BJ (cell line): ENCODE measurements at regions not wholly inside any gene's neighbourhood (a gene's known extent, or its start where the extent isn't known, plus 50 kb on each side); places are given as distances from the start of the nearest gene placed in this dataset.

Experiments used
- CTCF ChIA-PET: fragments of 350-600 bp; formaldehyde crosslinking; extraction: SDS; loops from one replicate; lab custom pipeline; 2021; ENCODE audit warnings: antibody characterized with exemption, inconsistent platforms; lab: Yijun Ruan, JAX
- POLR2A ChIA-PET: fragments of 300-600 bp; sonication (Branson Sonifier 250); formaldehyde crosslinking; extraction: SDS; loops from one replicate; lab custom pipeline; 2021; ENCODE audit warnings: antibody characterized with exemption; lab: Charles Lee
- DNase-seq: peaks from one replicate; pipeline ENCODE4 v3.0.0-alpha.2; 2011; ENCODE audit warnings: low read depth
- H3K27me3 ChIP-seq: 2 replicates; pipeline ENCODE4 v1.6.0; 2011; ENCODE audit warnings: low read length; ENCODE audit not compliant: control insufficient read depth, insufficient read depth
- H3K36me3 ChIP-seq: 2 replicates; pipeline ENCODE4 v1.5.1; 2011; ENCODE audit warnings: low read length; ENCODE audit not compliant: control insufficient read depth, insufficient read depth
- H3K4me3 ChIP-seq: 2 replicates; pipeline ENCODE4 v1.5.1; 2011; ENCODE audit warnings: low read depth, mild to moderate bottlenecking, control low read depth, low read length
- TF ChIP-seq, protein P1 (sequence below): IDR thresholded peaks from 2 replicates; pipeline ENCODE4 v1.5.1; 2011; ENCODE audit warnings: low read depth, mild to moderate bottlenecking, control low read depth, inconsistent platforms, low read length, moderate library complexity; ENCODE audit not compliant: insufficient read depth

DNA sequence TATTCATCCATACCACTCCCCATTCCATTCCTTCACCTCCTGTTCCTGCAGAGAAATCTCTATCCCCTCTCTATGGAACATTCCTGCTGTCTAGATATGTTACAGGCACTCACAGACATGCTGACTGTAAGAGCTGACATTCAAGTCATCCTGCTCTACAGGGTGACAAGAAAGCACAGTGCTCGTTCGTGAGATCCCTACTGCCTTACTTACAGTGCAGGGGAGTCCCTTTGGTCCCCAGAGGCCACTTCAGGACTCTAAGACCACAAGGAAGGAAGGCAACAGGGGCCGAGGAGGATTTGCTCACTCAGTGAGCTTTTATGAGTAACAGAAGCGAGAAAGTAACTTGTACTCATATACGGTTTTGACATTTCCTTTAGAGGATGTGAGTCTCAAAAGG is 110.5 kb downstream of the GAS1 start:
- DNase-seq: no peak
- no peaks in the 10 kb centered on the region for H3K27me3 ChIP-seq
- no peaks in the 10 kb centered on the region for H3K36me3 ChIP-seq
- POLR2A ChIA-PET: interaction anchor here (0.5 kb wide), 1 partner anchor 286 kb away, joined by 9 read pairs; no protein-coding TSS in a partner anchor
- TF ChIP-seq, protein P1, sequence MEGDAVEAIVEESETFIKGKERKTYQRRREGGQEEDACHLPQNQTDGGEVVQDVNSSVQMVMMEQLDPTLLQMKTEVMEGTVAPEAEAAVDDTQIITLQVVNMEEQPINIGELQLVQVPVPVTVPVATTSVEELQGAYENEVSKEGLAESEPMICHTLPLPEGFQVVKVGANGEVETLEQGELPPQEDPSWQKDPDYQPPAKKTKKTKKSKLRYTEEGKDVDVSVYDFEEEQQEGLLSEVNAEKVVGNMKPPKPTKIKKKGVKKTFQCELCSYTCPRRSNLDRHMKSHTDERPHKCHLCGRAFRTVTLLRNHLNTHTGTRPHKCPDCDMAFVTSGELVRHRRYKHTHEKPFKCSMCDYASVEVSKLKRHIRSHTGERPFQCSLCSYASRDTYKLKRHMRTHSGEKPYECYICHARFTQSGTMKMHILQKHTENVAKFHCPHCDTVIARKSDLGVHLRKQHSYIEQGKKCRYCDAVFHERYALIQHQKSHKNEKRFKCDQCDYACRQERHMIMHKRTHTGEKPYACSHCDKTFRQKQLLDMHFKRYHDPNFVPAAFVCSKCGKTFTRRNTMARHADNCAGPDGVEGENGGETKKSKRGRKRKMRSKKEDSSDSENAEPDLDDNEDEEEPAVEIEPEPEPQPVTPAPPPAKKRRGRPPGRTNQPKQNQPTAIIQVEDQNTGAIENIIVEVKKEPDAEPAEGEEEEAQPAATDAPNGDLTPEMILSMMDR: no peak
- CTCF ChIA-PET: interaction anchor here (0.9 kb wide), 1 partner anchor 29 kb away, joined by 3 read pairs; no protein-coding TSS in a partner anchor
- no peak overlapping the region for H3K4me3 ChIP-seq

DNA sequence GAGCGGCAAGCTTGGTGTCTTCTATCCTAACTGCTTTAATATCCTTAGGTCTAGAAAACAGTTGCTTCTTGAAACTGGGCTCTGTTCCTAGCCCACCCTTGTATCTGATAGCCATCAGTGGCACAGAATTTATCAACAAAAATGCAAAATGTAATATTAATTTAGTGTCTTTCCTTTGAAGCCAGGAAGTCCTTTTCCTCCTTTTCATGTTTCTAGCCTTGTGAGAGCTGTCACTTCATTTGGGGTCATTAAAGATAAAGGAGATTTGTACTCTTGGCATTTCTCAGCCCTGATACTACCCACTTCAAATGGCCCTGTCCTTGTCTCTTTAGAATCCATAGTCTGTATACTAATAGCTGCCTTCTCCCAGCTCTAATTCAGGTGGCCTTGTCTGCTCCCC is 111.0 kb downstream of the GAS1 start:
- H3K36me3 ChIP-seq: no peaks in the 10 kb centered on the region
- TF ChIP-seq, protein P1: no peak
- H3K27me3 ChIP-seq: no peaks in the 10 kb centered on the region
- no peak for DNase-seq
- no peak overlapping the region for H3K4me3 ChIP-seq
- CTCF ChIA-PET: interaction anchor here (0.9 kb wide), 1 partner anchor 29 kb away, joined by 3 read pairs; no protein-coding TSS in a partner anchor
- POLR2A ChIA-PET: interaction anchor here (0.5 kb wide), 1 partner anchor 285 kb away, joined by 9 read pairs; no protein-coding TSS in a partner anchor

DNA sequence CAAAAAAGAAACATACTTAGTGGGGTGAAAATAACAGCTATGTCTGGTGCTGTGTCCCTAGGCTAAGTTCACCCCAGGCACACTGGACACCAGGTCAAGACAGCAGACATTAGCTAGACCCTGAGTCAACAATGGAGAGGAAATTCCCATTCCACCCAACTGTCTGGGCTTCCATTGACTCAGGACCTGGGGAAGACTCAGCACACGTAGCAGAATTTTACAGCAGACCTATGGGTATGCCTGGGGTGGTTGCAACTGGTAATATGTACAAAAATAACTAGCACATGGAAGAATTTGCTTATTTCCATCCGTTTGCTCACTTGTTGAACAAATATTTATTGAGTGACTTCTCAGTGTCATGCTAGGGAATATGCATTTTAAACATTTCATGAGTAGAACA is 117.0 kb downstream of the GAS1 start:
- Histone ChIP-seq H3K27me3 (no peaks in the 10 kb centered on the region), H3K36me3 (no peaks in the 10 kb centered on the region), H3K4me3 (no peak overlapping the region)
- TF ChIP-seq, protein P1: no peak
- no peak for DNase-seq
- ChIA-PET CTCF (interaction anchor here (1.1 kb wide), 1 partner anchor 12 kb away, joined by 4 read pairs; no protein-coding TSS in a partner anchor), POLR2A (no interaction called here)

GRCh38 chr9:86829496-86830046 is 117.7 kb downstream of the GAS1 start:
- TF ChIP-seq, protein P1: no peak
- DNase-seq: no peak
- Histone ChIP-seq H3K4me3 (no peak overlapping the region), H3K27me3 (no peaks in the 10 kb centered on the region), H3K36me3 (no peaks in the 10 kb centered on the region)
- ChIA-PET POLR2A (no interaction called here), CTCF (interaction anchor here (0.7 to 1.4 kb wide), 3 partner anchors 11 to 192 kb away, joined by 3 to 4 read pairs (median 3); no protein-coding TSS in a partner anchor)

DNA sequence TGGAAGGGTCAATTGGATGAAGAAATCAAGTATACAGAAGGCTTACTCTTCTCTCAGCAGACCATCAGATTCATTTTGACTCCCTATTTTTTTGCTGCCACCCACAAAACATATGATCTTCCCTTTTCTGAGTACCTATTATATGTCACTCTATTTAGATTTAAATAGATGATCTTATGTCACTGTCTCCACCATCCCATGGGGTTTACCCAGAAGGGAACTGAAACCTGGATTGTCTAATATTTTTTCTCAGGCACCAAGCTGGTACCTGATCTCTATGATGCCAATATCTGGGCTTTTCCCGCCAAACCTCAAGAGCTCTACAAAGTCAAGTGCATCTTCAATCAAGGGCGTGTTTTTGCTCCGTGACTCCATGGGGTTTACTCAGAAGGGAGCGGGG is 118.7 kb downstream of the GAS1 start:
- ChIA-PET CTCF (interaction anchor here (1.0 to 1.4 kb wide), 2 partner anchors 15 to 22 kb away, joined by 3 read pairs; no protein-coding TSS in a partner anchor), POLR2A (no interaction called here)
- no peak for DNase-seq
- no peak overlapping the region for H3K4me3 ChIP-seq
- H3K27me3 ChIP-seq: no peaks in the 10 kb centered on the region
- TF ChIP-seq, protein P1: no peak
- H3K36me3 ChIP-seq: no peaks in the 10 kb centered on the region
